Cardiac fibroblast (primary cell): ENCODE measurements at regions not wholly inside any gene's neighbourhood (a gene's known extent, or its start where the extent isn't known, plus 50 kb on each side); places are given as distances from the start of the nearest gene placed in this dataset.

Experiments
- DNase-seq, 2 donors: peaks; one replicate each; pipeline versions ENCODE4 v3.0.0 to v3.0.0-alpha.2; 2010; ENCODE audit warnings: low read depth in 2 of 2
- H3K4me3 ChIP-seq, 2 donors: replicated peaks in 1 of 2; 1 replicate in 1 of 2; 2 replicates in 1 of 2; pipeline ENCODE4 v1.5.1; 2011; ENCODE audit warnings: low read depth in 2 of 2, low read length in 2 of 2, mild to moderate bottlenecking in 2 of 2, moderate library complexity in 1 of 2
- TF ChIP-seq, protein P1 (sequence below): IDR thresholded peaks from one replicate; pipeline ENCODE4 v1.5.1; 2011; ENCODE audit warnings: low read depth, mild to moderate bottlenecking, low read length, inconsistent platforms

DNA sequence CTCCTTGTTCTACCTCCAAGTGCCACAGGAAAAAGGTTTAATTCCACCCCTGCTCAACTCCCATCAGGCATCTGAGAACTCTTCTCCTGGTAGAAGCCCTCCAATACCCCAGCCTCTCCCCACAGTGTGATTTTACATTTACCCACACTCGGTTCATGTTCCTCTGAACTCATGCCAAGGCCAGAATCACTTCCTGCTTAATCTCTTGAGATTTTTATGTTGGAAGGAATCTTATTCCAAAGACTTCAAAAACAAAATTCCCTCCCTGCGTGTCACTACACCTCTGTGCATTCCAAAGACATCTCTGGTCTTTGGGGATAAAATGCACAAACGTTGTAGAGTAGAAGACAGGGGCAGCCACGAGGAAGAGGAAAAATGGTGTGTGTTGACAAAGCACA, 186.8 kb downstream of the ACTL7B start:
- no peak for DNase-seq
- H3K4me3 ChIP-seq, result no peak overlapping the region
- TF ChIP-seq, protein P1, sequence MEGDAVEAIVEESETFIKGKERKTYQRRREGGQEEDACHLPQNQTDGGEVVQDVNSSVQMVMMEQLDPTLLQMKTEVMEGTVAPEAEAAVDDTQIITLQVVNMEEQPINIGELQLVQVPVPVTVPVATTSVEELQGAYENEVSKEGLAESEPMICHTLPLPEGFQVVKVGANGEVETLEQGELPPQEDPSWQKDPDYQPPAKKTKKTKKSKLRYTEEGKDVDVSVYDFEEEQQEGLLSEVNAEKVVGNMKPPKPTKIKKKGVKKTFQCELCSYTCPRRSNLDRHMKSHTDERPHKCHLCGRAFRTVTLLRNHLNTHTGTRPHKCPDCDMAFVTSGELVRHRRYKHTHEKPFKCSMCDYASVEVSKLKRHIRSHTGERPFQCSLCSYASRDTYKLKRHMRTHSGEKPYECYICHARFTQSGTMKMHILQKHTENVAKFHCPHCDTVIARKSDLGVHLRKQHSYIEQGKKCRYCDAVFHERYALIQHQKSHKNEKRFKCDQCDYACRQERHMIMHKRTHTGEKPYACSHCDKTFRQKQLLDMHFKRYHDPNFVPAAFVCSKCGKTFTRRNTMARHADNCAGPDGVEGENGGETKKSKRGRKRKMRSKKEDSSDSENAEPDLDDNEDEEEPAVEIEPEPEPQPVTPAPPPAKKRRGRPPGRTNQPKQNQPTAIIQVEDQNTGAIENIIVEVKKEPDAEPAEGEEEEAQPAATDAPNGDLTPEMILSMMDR, result no peak

DNA sequence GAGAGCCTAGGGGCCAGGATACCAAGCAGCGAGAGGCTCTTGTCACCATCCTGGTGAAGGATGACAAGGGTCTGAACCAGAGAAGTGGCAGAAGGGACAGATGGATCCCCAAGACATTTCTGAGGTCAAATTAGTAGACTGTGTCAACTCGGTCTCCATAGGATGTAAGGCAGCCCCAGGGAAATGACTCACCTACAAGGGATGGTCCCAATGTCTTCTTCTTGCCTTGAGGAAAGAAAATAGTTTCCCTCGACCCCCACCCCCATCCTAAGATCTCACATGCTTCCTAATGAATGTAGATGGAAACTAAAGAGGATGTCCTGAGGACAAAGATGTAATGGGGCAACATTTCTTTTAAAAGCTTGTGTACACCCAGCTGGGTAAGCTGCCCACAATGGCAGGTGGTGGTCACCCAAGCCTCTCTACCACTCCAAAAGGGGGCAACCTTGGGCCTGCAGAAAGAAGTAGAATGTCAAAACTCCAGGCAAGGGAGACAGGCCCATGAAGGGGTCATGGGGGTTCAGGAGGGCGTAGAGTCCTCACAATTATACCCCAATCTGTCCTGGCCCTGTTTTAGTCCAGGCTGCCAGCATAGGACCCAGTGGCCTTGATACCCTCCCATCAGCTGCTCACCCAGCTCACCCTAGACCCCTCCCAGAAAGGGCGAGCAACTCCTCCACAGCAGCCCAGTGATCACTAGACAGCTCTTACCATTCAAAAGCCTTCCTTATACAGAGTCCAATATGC, 187.4 kb downstream of the ACTL7B start:
- DNase-seq, result no peak
- no peak overlapping the region for H3K4me3 ChIP-seq
- TF ChIP-seq, protein P1, result no peak

DNA sequence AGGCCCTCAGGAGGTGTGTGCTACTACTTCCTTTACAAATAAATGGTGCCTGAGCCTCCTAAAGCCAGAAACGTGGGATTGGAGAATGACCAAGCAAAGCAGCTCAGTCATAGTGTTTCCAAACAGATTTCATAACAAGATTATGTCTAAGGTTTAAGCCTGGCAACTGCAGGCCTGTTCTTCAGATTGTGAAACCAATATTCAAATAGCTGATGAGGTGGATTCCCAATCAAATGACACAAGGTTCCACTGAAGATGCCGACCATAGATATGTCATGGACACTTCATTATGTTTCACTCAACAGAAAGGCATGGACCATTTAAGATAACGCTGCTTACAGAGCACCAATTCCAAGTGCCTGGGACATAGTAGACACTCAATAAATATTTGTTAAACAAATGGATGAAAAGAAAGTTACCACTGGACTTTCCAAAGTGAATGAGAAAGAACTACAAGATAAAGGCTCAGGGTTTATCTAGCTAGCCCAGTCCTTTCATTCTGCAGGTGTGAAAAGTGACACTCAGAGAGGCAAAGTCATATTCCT, 189.5 kb downstream of the ACTL7B start:
- peak in 1 of 2 donors; percentile 50 for DNase-seq
- TF ChIP-seq, protein P1, result no peak
- no peak overlapping the region for H3K4me3 ChIP-seq

DNA sequence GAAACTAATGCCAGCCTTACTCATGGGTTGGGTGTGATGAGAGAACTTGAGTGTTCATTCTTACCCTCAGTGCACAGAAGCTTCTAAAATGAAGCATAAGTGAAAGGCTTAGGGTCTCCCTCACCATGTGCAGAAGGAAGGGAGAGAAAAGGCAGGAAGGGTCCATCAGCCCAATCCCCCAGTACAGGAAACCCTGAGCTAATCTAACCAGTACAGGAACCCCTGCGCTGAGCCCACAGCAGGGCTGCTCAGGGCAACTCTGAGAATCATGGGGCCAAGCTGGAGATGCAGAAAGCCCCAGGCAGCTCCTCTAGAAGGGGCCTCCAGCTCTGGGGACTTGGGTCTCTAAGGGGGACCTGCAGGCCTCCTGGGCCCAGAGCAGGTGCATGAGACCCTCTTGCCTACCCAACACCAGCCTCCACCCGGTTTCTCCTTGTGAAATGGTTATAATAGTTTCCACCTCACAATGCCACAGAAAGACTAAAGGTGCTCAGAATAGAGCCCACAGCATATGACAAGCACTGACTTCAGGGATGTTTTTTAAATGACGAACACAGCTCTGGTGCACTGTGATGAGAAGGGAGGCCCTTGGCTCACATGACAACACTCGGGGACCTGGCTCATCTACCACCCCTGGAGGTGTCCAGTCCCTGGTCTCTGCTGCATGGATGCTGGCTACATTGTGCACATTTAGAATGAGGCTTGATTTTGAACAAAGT, 190.1 kb downstream of the ACTL7B start:
- TF ChIP-seq, protein P1, result no peak
- no peak for DNase-seq
- no peak overlapping the region for H3K4me3 ChIP-seq

DNA sequence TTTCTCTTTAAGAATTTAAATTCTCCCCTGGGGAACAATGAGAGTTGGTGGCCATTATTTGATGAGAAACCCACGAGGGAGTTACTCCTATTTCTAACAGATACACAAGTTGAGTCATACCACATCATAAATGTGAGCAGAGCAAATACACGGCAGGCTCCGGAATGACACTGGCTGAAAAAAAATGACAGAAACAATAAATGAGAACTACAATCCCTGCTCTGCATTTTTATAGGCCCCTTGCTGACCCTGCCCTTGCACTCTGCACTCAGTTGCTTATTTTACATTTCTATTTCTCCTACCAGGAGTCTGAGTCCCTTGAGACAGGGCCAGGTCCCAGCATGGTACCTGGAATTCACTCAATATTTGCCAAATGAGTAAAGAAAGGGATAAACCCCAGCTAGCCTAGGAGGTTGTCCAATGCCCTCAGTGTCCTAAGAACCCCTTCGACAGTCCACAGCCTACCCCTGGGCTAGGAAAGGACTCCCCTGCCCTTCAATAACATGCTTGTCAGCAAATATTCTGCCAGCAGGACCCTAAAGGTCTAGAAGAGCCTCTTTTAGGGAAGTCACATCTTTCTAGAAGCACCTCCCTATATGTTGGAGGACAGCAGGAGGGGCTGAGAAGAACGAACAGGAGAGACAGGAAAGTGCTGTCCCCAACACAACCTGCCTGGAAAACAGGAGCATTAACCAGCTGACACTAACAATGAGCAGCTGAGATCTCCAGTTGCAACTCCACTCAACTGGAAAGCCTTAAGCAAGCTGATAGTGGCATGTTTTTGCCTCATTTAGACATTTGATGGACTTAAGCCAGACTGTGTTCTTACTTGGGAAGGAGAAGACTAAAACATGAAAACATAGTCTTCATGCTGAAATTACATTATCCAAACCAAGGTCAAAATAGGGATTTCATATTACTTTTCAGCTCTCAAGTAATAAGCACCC, 191.2 kb downstream of the ACTL7B start:
- TF ChIP-seq, protein P1, result no peak
- DNase-seq, result no peak
- H3K4me3 ChIP-seq, result no peak overlapping the region

DNA sequence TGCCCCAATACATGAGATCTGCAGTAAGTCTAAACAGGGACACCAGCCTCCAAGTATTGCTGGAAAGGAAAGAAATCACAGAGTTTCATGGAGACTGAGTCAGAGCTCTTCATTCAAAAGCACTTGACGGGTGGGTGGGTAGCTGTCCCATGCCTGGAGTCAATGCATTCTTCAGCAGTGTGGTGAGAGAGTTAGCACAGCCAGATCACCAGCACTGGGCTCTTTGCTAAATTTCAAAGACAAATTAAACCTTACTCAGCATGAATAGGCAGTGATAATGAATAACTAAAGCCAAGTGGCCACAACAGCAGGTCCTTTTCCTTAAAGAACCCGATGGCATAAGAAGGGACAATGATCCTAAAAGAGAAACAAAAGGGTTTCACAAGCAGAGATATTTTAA, 192.4 kb downstream of the ACTL7B start:
- DNase-seq, result no peak
- TF ChIP-seq, protein P1, result no peak
- no peak overlapping the region for H3K4me3 ChIP-seq
